AG04450 (cell line): ENCODE measurements at regions not wholly inside any gene's neighbourhood (a gene's known extent, or its start where the extent isn't known, plus 50 kb on each side); places are given as distances from the start of the nearest gene placed in this dataset.

Source experiments
- CTCF ChIA-PET: fragments of 300-600, 350-600 bp; formaldehyde crosslinking; extraction: SDS; loops from one replicate; lab custom pipeline; 2022; ENCODE audit warnings: antibody characterized with exemption, inconsistent platforms; lab: Charles Lee
- POLR2A ChIA-PET: fragments of 350-600 bp; formaldehyde crosslinking; extraction: SDS; loops from one replicate; lab custom pipeline; 2021; ENCODE audit warnings: antibody characterized with exemption, inconsistent platforms; lab: Yijun Ruan, JAX
- DNase-seq: peaks from one replicate; pipeline ENCODE4 v3.0.0-alpha.2; 2011; ENCODE audit warnings: low read depth, low spot score
- H3K27ac ChIP-seq: one replicate; pipeline ENCODE4 v1.5.1; 2012; ENCODE audit warnings: low read depth, low read length, control low read depth
- H3K27me3 ChIP-seq: one replicate; pipeline ENCODE4 v1.6.0; 2012; ENCODE audit warnings: low read length; ENCODE audit not compliant: control insufficient read depth, insufficient read depth
- H3K4me3 ChIP-seq: 2 replicates; pipeline ENCODE4 v1.5.1; 2011; ENCODE audit warnings: mild to moderate bottlenecking, low read depth, low read length, control low read depth
- H3K9me3 ChIP-seq: 2 replicates; pipeline ENCODE4 v1.5.1; 2012; ENCODE audit warnings: low read length; ENCODE audit not compliant: control insufficient read depth, insufficient read depth
- TF ChIP-seq, protein P1 (sequence below): IDR thresholded peaks from 2 replicates; pipeline ENCODE4 v1.5.1; 2011; ENCODE audit warnings: low read depth, low read length, control low read depth, inconsistent platforms

DNA sequence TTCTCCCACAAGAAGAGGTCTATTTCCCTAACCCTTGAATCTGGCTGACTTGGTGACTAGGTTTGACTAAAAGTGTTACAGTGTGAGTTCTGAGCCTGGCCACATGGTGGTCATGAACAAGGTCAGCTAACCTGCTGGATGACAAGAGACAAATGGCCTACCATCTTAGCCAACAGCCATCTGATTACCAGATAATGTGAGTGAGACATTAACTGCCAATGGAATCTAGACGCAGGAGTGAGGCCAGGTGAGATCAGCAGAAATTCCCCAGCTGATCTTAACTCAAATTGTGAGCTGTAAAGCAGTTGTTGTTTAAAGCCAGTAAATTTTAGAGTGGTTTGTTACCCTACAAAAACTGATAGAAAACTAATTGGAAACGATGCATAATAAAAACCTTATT is 320.0 kb downstream of the BRINP2 start:
- TF ChIP-seq, protein P1, sequence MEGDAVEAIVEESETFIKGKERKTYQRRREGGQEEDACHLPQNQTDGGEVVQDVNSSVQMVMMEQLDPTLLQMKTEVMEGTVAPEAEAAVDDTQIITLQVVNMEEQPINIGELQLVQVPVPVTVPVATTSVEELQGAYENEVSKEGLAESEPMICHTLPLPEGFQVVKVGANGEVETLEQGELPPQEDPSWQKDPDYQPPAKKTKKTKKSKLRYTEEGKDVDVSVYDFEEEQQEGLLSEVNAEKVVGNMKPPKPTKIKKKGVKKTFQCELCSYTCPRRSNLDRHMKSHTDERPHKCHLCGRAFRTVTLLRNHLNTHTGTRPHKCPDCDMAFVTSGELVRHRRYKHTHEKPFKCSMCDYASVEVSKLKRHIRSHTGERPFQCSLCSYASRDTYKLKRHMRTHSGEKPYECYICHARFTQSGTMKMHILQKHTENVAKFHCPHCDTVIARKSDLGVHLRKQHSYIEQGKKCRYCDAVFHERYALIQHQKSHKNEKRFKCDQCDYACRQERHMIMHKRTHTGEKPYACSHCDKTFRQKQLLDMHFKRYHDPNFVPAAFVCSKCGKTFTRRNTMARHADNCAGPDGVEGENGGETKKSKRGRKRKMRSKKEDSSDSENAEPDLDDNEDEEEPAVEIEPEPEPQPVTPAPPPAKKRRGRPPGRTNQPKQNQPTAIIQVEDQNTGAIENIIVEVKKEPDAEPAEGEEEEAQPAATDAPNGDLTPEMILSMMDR: no peak
- Histone ChIP-seq H3K27me3 (no peaks in the 10 kb centered on the region), H3K4me3 (no peak overlapping the region), H3K27ac (no peak overlapping the region), H3K9me3 (no peaks in the 10 kb centered on the region)
- POLR2A ChIA-PET: no interaction called here
- CTCF ChIA-PET: no interaction called here
- no peak for DNase-seq

DNA sequence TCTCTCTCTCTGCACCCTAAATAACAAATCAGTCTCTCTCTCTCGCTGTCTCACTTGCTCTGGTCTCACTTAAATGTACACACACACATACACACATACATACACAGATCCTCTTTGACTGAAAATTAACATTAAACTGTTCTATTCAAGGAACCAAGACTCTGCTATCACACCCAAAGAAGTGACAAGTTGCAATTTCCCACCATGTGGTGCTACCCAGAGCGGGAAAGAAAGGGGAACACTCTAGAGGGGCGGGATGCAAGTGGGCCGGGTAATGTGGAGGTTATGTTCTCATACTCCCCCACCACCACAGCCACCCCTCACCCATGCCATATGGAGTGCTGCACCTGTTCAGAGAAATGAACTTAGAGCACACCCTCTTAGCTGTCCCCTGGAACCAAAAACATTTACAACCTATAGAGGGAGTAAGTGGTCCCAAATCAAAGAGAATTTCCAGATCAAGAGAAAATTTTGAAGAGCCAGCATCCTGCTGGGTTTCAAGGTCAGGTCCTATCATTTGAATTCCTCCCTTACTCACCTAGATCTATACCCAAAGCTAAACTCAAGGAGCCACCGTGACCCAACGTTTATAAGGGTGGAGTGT is 319.4 kb downstream of the BRINP2 start:
- TF ChIP-seq, protein P1: no peak
- Histone ChIP-seq H3K4me3 (no peak overlapping the region), H3K9me3 (no peaks in the 10 kb centered on the region), H3K27ac (no peak overlapping the region), H3K27me3 (no peaks in the 10 kb centered on the region)
- ChIA-PET CTCF (no interaction called here), POLR2A (no interaction called here)
- DNase-seq: no peak

DNA sequence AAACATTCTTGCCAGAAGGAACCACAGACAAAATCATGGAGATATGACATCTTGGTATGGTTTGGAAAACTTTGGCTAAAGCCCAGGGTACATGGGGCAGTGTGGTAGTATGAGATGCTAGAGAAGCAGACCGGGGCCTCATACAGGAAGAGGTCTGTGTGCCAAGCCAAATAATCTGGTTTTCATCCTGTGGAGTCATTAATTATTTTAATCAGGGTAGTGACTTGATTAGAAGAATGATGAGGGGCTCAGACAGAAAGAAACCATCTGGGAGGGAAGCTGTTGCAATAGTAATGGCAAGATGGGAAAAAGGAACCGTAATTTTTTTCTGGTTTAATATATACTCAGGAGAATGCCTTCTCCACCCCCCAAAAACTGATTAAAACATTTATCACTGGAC is 318.0 kb downstream of the BRINP2 start:
- Histone ChIP-seq H3K4me3 (no peak overlapping the region), H3K27ac (no peak overlapping the region), H3K9me3 (no peaks in the 10 kb centered on the region), H3K27me3 (no peaks in the 10 kb centered on the region)
- TF ChIP-seq, protein P1: no peak
- CTCF ChIA-PET: no interaction called here
- POLR2A ChIA-PET: no interaction called here
- DNase-seq: no peak

DNA sequence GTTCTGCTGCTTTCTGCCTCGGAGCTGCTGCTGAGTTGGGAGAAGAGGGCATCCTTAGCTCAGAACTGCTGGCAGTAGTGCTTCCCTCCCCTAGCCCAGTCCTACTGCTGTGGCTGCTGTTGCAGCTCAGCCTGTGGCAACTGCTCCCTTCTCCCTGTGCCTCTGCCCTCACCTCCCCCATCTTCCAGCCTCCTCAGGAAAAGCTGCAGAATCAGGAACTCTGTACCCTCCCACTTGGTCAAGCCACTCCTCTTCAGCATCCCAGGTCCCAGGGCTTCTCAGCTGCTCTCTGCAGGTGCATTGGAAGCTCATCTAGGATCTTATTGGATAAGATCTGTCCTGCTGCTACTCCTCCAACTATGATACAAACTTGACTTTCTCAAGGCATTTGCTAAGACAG is 316.7 kb downstream of the BRINP2 start:
- no peak for DNase-seq
- Histone ChIP-seq H3K27ac (no peak overlapping the region), H3K27me3 (no peaks in the 10 kb centered on the region), H3K9me3 (no peaks in the 10 kb centered on the region), H3K4me3 (no peak overlapping the region)
- ChIA-PET CTCF (no interaction called here), POLR2A (no interaction called here)
- TF ChIP-seq, protein P1: no peak

DNA sequence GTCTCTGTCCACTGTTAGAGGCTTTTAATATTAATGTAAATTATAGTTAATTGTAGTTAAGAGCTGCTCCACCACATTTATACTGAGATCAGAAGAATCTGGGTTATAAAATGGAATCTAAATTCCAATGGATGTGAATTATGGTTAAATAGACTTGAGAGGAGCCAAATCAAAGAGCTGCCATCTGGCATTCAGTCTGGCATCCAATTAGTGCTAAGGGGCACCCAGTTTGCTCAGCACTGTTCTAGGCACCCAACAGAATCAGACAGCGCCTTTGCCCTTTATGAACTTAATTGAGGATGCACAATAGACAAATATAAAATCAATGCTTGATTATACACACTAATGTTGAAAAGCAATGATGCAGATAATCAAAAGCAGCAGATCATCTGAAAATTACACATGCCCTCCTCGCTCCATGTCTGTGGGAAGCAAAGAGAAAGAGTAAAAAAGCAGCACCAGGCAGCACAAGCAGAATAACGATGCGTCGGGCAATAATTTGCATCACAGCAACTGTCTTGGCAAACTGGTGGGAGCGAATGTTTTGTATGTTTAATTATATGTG is 310.1 kb downstream of the BRINP2 start:
- Histone ChIP-seq H3K9me3 (no peaks in the 10 kb centered on the region), H3K27me3 (no peaks in the 10 kb centered on the region), H3K27ac (no peak overlapping the region), H3K4me3 (no peak overlapping the region)
- ChIA-PET POLR2A (no interaction called here), CTCF (no interaction called here)
- TF ChIP-seq, protein P1: no peak
- DNase-seq: no peak
